ENCODE measurements at regions not wholly inside any gene's neighbourhood (a gene's known extent, or its start where the extent isn't known, plus 50 kb on each side); places are given as distances from the start of the nearest gene placed in this dataset.

- H3K27me3 ChIP-seq (ENCODE audit: control insufficient read depth in 1 of 2, insufficient read depth in 2 of 2, low read length in 2 of 2): no peaks in the 10 kb centered on the region; a peak in 1 of 5 replicates
- H4K20me1 ChIP-seq (ENCODE audit: insufficient read depth, low read length): no peaks in the 10 kb centered on the region
- ATAC-seq (no peak), FAIRE-seq (no peak), DNase-seq (ENCODE audit: low spot score) (no peak)
- no peaks in the 10 kb centered on the region for H3K36me3 ChIP-seq (replicated peaks in 1 of 2; ENCODE audit: control insufficient read depth in 1 of 2, insufficient read depth in 2 of 2, low read length in 2 of 2)
- BruUV-seq (replicated peaks): no TSS peak
- WGBS (ENCODE audit: low lambda C conversion rate): 0% methylated on average over 4 of the region's 4 CpGs
- ChIA-PET POLR2A (no interaction called here), CTCF (ENCODE audit: low intra/inter-chr PET ratio, low total read pairs) (no interaction called here)
- H2AFZ ChIP-seq (ENCODE audit: low read length): no peak overlapping the region
- TF ChIP-seq SIN3A (IDR thresholded peaks at IDR 0.05; ENCODE audit: borderline replicate concordance, low read depth, low read length) (no peak), ZNF124 (CRISPR knock-in tag; IDR thresholded peaks at IDR 0.05) (no peak), ZNF597 (CRISPR knock-in tag; IDR thresholded peaks at IDR 0.05) (no peak), PHB2 (IDR thresholded peaks at IDR 0.05; ENCODE audit: partially characterized antibody) (no peak), TFDP2 (CRISPR knock-in tag; IDR thresholded peaks at IDR 0.05) (no peak), ATF7 (IDR thresholded peaks at IDR 0.05) (no peak), ATF7 (CRISPR knock-in tag; IDR thresholded peaks at IDR 0.05) (no peak), ZNF652 (CRISPR knock-in tag; IDR thresholded peaks at IDR 0.05; ENCODE audit: borderline replicate concordance, low read depth) (no peak), NRL (CRISPR knock-in tag; IDR thresholded peaks at IDR 0.05; ENCODE audit: borderline replicate concordance) (no peak), CAMTA2 (CRISPR knock-in tag; IDR thresholded peaks at IDR 0.05; ENCODE audit: borderline replicate concordance) (no peak), PRPF4 (IDR thresholded peaks at IDR 0.05; ENCODE audit: low read depth, low read length, poor library complexity, severe bottlenecking) (no peak), GABPB1 (CRISPR knock-in tag; IDR thresholded peaks at IDR 0.05) (no peak), ZNF296 (CRISPR knock-in tag; conservative IDR thresholded peaks at IDR 0.05) (no peak), ZSCAN21 (CRISPR knock-in tag; IDR thresholded peaks at IDR 0.05; ENCODE audit: borderline replicate concordance) (no peak), TGIF2 (CRISPR knock-in tag; IDR thresholded peaks at IDR 0.05) (no peak)
- in situ Hi-C loops (cut with HindIII; ENCODE audit: extremely low pct_ligation_motif_present, low pct_unique_long_range_greater_than_20kb) (no loop called here), intact Hi-C loops (cut with micrococcal nuclease; ENCODE audit: unreplicated experiment) (no loop called here)
- no peaks in the 10 kb centered on the region for H3K79me2 ChIP-seq (ENCODE audit: insufficient read depth, low read length)
- no peak overlapping the region for H3K4me2 ChIP-seq (ENCODE audit: low read depth, low read length)
- no peak overlapping the region for H3K4me3 ChIP-seq (replicated peaks in 1 of 3; ENCODE audit: insufficient read depth in 1 of 3, low read depth in 2 of 3, low read length in 3 of 3)
- no peaks in the 10 kb centered on the region for H3K9me3 ChIP-seq (ENCODE audit: low read length)
- H3K4me1 ChIP-seq (ENCODE audit: insufficient read depth, low read length): no peaks in the 10 kb centered on the region
- H3K9ac ChIP-seq (ENCODE audit: insufficient read depth, low read depth, low read length): no peak overlapping the region
- H3K27ac ChIP-seq (ENCODE audit: extremely low read length, insufficient read depth, low read length): no peak overlapping the region
Measured at GRCh38 chr22:34534101-34534500, 531.9 kb upstream of the ISX start.

All from HepG2 (cell line).